ENCODE measurements at regions not wholly inside any gene's neighbourhood (a gene's known extent, or its start where the extent isn't known, plus 50 kb on each side); places are given as distances from the start of the nearest gene placed in this dataset.

DNA sequence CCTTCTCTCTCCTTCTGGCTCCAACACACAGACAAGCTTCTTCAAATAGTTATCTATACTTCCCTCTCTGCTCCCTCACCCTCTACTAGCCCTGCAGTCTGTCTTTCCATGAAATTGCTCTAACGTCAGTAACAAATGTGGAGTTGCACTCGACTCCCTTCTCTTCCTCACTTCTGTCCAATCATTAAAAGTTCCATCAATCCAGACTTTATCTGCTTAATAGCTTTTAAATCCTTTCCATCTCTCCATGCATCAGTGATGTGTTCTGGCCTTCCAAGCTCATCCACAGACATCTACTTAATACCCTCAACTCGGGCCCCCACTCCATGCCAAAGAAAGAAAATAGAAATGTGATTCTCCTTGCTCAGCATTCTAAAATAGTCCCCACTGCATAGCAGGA lies 422.1 kb upstream of the CDH5 start:
- Mint-ChIP-seq H3K27ac (ENCODE audit: unreplicated experiment) (no peak overlapping the region), H3K27me3 (ENCODE audit: low read depth, unreplicated experiment) (peaks cover 29% of the 10 kb centered on the region), H3K4me1 (ENCODE audit: low read depth, unreplicated experiment) (no peaks in the 10 kb centered on the region), H3K4me3 (ENCODE audit: unreplicated experiment) (no peak overlapping the region), H3K36me3 (ENCODE audit: low read depth, unreplicated experiment) (no peaks in the 10 kb centered on the region), H3K9me3 (ENCODE audit: unreplicated experiment) (peaks cover 8% of the 10 kb centered on the region)
- Histone ChIP-seq H3K79me2 (ENCODE audit: insufficient read depth, low read length) (no peaks in the 10 kb centered on the region), H3K4me1 (ENCODE audit: insufficient read depth, low read length) (no peaks in the 10 kb centered on the region), H3K27me3 (ENCODE audit: insufficient read depth, low read length) (no peaks in the 10 kb centered on the region), H3K9ac (ENCODE audit: low read length) (no peak overlapping the region), H3K9me3 (ENCODE audit: insufficient read depth, low read depth, low read length) (no peaks in the 10 kb centered on the region), H4K20me1 (ENCODE audit: insufficient read depth, low read length) (no peaks in the 10 kb centered on the region), H2AFZ (ENCODE audit: low read depth, low read length) (no peak overlapping the region), H3K36me3 (ENCODE audit: insufficient read depth, low read length) (no peaks in the 10 kb centered on the region), H3K4me3 (ENCODE audit: insufficient read depth, low read depth, low read length) (no peak overlapping the region), H3K27ac (ENCODE audit: low read depth, low read length) (no peak overlapping the region), H3K4me2 (ENCODE audit: low read length) (no peak overlapping the region)
- FAIRE-seq (no peak), DNase-seq (ENCODE audit: low read depth) (no peak)
- TF ChIP-seq, protein P1, sequence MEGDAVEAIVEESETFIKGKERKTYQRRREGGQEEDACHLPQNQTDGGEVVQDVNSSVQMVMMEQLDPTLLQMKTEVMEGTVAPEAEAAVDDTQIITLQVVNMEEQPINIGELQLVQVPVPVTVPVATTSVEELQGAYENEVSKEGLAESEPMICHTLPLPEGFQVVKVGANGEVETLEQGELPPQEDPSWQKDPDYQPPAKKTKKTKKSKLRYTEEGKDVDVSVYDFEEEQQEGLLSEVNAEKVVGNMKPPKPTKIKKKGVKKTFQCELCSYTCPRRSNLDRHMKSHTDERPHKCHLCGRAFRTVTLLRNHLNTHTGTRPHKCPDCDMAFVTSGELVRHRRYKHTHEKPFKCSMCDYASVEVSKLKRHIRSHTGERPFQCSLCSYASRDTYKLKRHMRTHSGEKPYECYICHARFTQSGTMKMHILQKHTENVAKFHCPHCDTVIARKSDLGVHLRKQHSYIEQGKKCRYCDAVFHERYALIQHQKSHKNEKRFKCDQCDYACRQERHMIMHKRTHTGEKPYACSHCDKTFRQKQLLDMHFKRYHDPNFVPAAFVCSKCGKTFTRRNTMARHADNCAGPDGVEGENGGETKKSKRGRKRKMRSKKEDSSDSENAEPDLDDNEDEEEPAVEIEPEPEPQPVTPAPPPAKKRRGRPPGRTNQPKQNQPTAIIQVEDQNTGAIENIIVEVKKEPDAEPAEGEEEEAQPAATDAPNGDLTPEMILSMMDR (IDR thresholded peaks at IDR 0.05; ENCODE audit: insufficient read depth, low read depth, low read length) = no peak
- TF ChIP-seq EZH2 (IDR thresholded peaks at IDR 0.05; ENCODE audit: insufficient read depth, low read length) = no peak

DNA sequence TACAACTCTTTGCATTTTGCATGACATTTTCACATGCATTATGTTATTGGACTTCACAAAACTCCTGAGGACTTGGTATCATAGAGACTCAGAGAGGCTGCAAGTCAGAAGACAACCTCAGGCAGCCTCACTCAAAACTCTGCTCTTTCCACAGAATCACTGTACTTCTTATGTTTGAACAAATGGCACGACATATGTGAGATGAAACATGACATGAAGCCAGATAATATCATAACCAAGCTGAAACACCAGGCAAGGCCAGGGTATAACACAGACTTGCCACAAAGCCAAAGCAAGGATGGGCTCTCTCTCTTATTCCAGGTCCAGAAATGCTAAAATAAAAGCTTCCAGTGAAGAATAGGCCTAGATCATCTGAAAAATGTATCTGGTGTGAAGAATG lies 425.8 kb upstream of the CDH5 start:
- Mint-ChIP-seq H3K27me3 (ENCODE audit: low read depth, unreplicated experiment) (peaks cover 23% of the 10 kb centered on the region), H3K4me3 (ENCODE audit: unreplicated experiment) (no peak overlapping the region), H3K4me1 (ENCODE audit: low read depth, unreplicated experiment) (no peaks in the 10 kb centered on the region), H3K36me3 (ENCODE audit: low read depth, unreplicated experiment) (no peaks in the 10 kb centered on the region), H3K27ac (ENCODE audit: unreplicated experiment) (no peak overlapping the region), H3K9me3 (ENCODE audit: unreplicated experiment) (peaks cover 6% of the 10 kb centered on the region)
- H3K79me2 ChIP-seq (ENCODE audit: insufficient read depth, low read length) = no peaks in the 10 kb centered on the region
- H3K27ac ChIP-seq (ENCODE audit: low read depth, low read length) = no peak overlapping the region
- H4K20me1 ChIP-seq (ENCODE audit: insufficient read depth, low read length) = no peaks in the 10 kb centered on the region
- no peak overlapping the region for H3K9ac ChIP-seq (ENCODE audit: low read length)
- no peak overlapping the region for H2AFZ ChIP-seq (ENCODE audit: low read depth, low read length)
- no peak overlapping the region for H3K4me3 ChIP-seq (ENCODE audit: insufficient read depth, low read depth, low read length)
- no peak for DNase-seq (ENCODE audit: low read depth)
- H3K36me3 ChIP-seq (ENCODE audit: insufficient read depth, low read length) = no peaks in the 10 kb centered on the region
- TF ChIP-seq, protein P1 (IDR thresholded peaks at IDR 0.05; ENCODE audit: insufficient read depth, low read depth, low read length) = no peak
- TF ChIP-seq EZH2 (IDR thresholded peaks at IDR 0.05; ENCODE audit: insufficient read depth, low read length) = no peak
- H3K4me1 ChIP-seq (ENCODE audit: insufficient read depth, low read length) = no peaks in the 10 kb centered on the region
- FAIRE-seq = no peak
- no peaks in the 10 kb centered on the region for H3K27me3 ChIP-seq (ENCODE audit: insufficient read depth, low read length)
- no peak overlapping the region for H3K4me2 ChIP-seq (ENCODE audit: low read length)
- H3K9me3 ChIP-seq (ENCODE audit: insufficient read depth, low read depth, low read length) = no peaks in the 10 kb centered on the region

DNA sequence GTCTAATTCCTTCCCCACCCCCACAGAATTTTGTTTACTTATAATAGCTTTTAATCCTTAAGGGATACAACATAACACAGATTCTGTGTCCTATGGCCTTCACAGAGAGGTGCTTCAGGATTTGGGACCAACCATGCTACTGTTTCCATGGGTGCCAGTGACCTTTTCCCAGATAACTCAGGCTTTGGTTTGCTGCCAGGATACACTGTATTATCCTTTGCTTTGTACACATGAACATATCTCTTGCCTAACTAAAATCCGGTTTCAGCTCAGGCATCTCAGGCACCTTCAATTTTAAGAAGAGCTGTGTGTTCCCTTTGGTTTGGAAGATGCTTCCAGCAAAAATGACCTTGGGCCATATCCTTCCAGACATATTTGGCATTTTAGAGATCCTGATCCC lies 428.4 kb upstream of the CDH5 start:
- Histone ChIP-seq H3K36me3 (ENCODE audit: insufficient read depth, low read length) (no peaks in the 10 kb centered on the region), H3K9ac (ENCODE audit: low read length) (no peak overlapping the region), H3K4me1 (ENCODE audit: insufficient read depth, low read length) (no peaks in the 10 kb centered on the region), H3K9me3 (ENCODE audit: insufficient read depth, low read depth, low read length) (no peaks in the 10 kb centered on the region), H4K20me1 (ENCODE audit: insufficient read depth, low read length) (no peaks in the 10 kb centered on the region), H3K4me2 (ENCODE audit: low read length) (no peak overlapping the region), H3K27me3 (ENCODE audit: insufficient read depth, low read length) (no peaks in the 10 kb centered on the region), H3K79me2 (ENCODE audit: insufficient read depth, low read length) (no peaks in the 10 kb centered on the region), H3K4me3 (ENCODE audit: insufficient read depth, low read depth, low read length) (no peak overlapping the region), H3K27ac (ENCODE audit: low read depth, low read length) (no peak overlapping the region), H2AFZ (ENCODE audit: low read depth, low read length) (no peak overlapping the region)
- Mint-ChIP-seq H3K27me3 (ENCODE audit: low read depth, unreplicated experiment) (peaks cover 20% of the 10 kb centered on the region), H3K4me3 (ENCODE audit: unreplicated experiment) (no peak overlapping the region), H3K27ac (ENCODE audit: unreplicated experiment) (no peak overlapping the region), H3K4me1 (ENCODE audit: low read depth, unreplicated experiment) (no peaks in the 10 kb centered on the region), H3K36me3 (ENCODE audit: low read depth, unreplicated experiment) (no peaks in the 10 kb centered on the region), H3K9me3 (ENCODE audit: unreplicated experiment) (peaks cover 3% of the 10 kb centered on the region)
- FAIRE-seq = no peak
- TF ChIP-seq EZH2 (IDR thresholded peaks at IDR 0.05; ENCODE audit: insufficient read depth, low read length) = no peak
- TF ChIP-seq, protein P1 (IDR thresholded peaks at IDR 0.05; ENCODE audit: insufficient read depth, low read depth, low read length) = no peak
- DNase-seq (ENCODE audit: low read depth) = no peak
